ACC112 (cell line): ENCODE measurements at regions not wholly inside any gene's neighbourhood (a gene's known extent, or its start where the extent isn't known, plus 50 kb on each side); places are given as distances from the start of the nearest gene placed in this dataset.

Source experiments
- H2AFZ ChIP-seq: fragments of 200-600 bp; sonication (generic); one replicate; pipeline ENCODE4 v1.6.0; 2017; ENCODE audit warnings: antibody characterized with exemption, low read length; ENCODE audit not compliant: unreplicated experiment
- H3K27ac ChIP-seq: fragments of 200-600 bp; sonication (generic); 2 replicates; pipeline ENCODE4 v1.5.1; 2014; ENCODE audit warnings: low read depth, mild to moderate bottlenecking, antibody characterized with exemption, low read length, moderate library complexity
- H3K27me3 ChIP-seq: fragments of 200-600 bp; sonication (generic); 2 replicates; pipeline ENCODE4 v1.6.1; 2014; ENCODE audit warnings: mild to moderate bottlenecking, antibody characterized with exemption, low read length, moderate library complexity, mixed read lengths; ENCODE audit not compliant: insufficient read depth
- H3K36me3 ChIP-seq: fragments of 200-600 bp; sonication (generic); 2 replicates; pipeline ENCODE4 v1.6.1; 2016; ENCODE audit warnings: mild to moderate bottlenecking, antibody characterized with exemption, low read length, moderate library complexity, mixed read lengths; ENCODE audit not compliant: insufficient read depth
- H3K4me1 ChIP-seq: fragments of 200-600 bp; sonication (generic); one replicate; pipeline ENCODE4 v1.6.1; 2016; ENCODE audit warnings: low read length, mixed read lengths; ENCODE audit not compliant: insufficient read depth, unreplicated experiment, control insufficient read depth
- H3K4me3 ChIP-seq: fragments of 200-600 bp; sonication (generic); 2 replicates; pipeline ENCODE4 v1.5.1; 2014; ENCODE audit warnings: mild to moderate bottlenecking, low read depth, low read length
- H3K79me2 ChIP-seq: fragments of 200-600 bp; sonication (generic); one replicate; pipeline ENCODE4 v1.6.0; 2016; ENCODE audit warnings: low read length; ENCODE audit not compliant: control insufficient read depth, unreplicated experiment, insufficient read depth

DNA sequence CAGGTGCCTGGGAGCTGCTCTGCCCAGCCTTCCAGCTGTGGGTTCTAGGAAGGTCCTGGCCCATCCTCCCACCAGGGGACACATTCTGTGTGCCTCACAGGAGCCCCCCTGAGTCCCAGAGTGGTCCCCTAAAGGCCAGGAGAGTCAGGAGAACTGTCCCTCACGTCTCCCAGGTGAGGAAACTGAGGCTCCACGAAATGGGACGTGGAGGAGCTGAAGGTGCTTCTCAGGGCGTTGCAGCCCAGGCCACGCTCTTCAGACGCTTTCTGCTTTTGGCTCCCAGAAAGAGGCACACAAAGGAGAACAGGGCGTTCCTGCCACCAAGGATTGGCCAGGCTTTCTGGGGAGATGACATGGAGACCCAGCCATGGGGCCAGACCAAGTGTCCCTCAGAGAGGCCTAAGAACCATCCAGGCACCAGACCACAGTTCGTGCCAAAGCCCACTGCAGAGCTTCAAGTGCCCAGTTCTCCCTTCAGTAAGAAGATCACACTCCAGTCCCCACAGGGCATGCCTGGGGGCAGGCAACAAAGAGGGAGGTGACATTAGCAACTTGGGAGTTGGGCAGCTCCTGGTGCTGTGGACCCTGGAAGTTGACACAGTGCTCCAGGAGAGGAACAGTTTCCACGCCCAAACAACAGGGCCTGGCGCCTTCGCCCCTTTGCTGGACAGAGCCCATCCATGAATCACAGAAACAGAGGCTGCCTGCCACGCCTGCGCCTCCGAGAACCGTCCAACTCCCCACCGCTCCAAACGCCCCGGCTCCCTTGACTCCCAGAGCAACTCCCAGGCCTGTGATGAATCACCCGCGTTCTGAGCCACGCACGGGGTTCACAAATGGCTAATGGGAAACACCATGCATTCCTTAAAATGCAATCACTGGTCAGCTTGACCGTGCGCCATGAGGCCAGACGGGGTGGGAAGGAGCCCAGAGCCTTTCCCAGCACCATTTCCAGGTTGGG is 589.2 kb downstream of the BRD1 start:
- Histone ChIP-seq H3K79me2 (no peaks in the 10 kb centered on the region), H2AFZ (no peak overlapping the region), H3K27me3 (no peaks in the 10 kb centered on the region), H3K36me3 (no peaks in the 10 kb centered on the region), H3K4me1 (no peaks in the 10 kb centered on the region), H3K4me3 (no peak overlapping the region), H3K27ac (no peak overlapping the region)

DNA sequence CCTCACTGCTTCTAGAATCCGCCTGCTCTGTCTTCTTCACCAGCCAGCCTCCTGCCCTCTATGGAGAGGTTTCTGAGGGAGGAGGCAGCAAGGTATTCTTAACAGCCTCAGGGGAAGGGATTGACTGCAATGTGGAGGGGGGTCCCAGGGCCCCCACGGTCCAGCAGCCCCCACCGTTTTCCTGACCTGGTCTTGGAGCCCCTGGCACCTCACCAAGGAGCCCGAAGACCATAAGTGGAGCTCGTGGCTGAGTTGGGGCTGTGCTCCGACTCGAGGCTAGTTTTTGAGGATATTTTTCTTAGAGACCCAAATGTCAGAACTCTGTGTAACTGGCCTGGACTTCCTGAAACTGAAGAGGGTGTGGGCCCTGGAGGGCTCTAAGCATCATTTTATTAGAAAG is 590.0 kb downstream of the BRD1 start:
- H3K27me3 ChIP-seq = no peaks in the 10 kb centered on the region

DNA sequence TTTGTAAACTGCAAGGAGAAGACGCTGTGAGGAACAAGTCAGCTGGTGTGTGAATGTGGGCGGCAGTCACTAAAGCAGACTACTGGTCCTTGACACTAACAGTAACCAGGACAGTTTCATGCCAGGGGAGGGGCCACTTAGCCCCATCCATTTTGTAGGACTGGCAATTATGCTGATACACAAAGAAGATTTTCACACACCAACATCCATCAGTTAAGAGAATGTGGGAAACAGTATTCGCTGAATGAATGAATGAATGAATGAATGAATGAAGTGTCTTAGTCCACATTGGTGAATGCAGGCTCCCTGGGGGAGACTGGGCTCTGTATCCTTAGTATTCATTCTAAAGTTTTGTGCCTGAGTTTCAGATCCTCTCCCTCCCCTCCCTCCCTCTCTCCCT is 590.4 kb downstream of the BRD1 start:
- H3K79me2 ChIP-seq = no peaks in the 10 kb centered on the region
- H3K4me1 ChIP-seq = no peaks in the 10 kb centered on the region
- no peaks in the 10 kb centered on the region for H3K27me3 ChIP-seq
- H3K4me3 ChIP-seq = no peak overlapping the region
- H3K27ac ChIP-seq = no peak overlapping the region
- H2AFZ ChIP-seq = no peak overlapping the region
- H3K36me3 ChIP-seq = no peaks in the 10 kb centered on the region

More for the DNA sequence above, 590.0 kb downstream of the BRD1 start:
- Histone ChIP-seq H3K36me3 (no peaks in the 10 kb centered on the region), H3K79me2 (no peaks in the 10 kb centered on the region), H3K27ac (no peak overlapping the region), H3K4me1 (no peaks in the 10 kb centered on the region), H2AFZ (no peak overlapping the region), H3K4me3 (no peak overlapping the region)

DNA sequence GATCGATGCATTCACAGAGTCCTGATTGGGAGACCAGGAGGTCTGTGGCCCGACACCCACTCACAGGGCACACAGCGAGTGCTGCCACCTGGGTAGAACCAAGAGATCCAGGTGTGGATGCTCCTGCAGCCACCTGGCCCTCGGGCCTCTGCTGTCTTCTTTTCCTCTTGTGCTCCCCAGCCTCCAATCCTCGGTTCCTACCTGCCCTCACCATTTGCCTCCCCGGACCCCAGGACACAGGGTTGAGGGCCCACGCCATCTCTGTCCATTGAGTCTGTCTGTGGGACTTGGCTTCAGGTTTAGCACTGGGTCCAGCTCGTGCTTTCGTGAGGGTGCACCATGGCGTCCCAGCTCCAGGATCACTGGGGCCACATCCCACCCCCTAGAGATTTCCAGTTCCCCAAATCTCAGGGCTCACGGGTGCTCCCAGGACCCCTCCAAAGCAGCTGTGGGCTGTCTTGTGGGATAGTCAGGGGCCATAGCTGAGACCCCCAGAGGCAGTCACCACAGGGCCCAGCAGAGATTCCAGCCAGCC is 591.1 kb downstream of the BRD1 start:
- Histone ChIP-seq H2AFZ (no peak overlapping the region), H3K4me3 (no peak overlapping the region), H3K4me1 (no peaks in the 10 kb centered on the region), H3K27ac (no peak overlapping the region), H3K79me2 (no peaks in the 10 kb centered on the region), H3K27me3 (no peaks in the 10 kb centered on the region), H3K36me3 (no peaks in the 10 kb centered on the region)

DNA sequence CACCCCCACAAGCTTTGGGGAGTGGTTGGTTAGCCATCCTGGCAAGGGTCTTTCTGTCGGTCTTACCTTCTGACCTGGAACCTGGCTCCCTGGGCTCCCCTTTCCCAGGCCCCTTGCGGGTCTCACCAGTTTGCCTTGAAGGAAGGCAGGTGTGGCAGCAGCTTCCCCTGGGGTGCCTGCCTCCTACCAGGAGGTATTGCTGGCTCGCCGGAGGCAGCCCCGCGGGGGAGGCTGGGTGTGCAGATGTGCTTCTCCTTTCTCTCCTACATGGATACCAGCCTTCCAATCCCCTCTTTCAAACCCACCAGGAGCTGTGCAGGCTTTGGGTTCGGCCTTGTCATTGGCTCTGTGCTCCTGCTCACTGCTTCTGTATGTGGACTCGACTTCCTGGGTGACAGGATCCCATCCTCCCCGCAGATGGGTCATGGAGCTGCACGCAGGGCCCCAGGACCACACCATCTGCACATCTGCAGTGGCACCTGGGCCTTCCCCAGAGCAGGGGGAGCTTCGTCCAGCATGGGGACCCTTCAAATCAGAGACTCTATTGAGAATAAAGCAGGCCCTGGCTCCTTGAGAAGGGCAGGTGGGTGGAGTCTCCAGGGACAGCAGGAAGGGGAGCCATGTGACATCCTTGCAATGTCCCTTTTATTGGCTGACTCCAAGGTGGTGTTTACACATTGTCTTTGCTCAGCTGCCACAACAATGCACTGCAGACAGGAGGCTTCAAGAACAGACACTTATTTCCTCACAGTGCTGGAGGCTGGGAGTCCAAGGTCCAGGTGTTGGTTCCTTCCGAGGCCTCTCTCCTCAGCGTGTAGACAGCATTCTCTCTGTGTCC is 592.0 kb downstream of the BRD1 start:
- Histone ChIP-seq H3K79me2 (no peaks in the 10 kb centered on the region), H3K4me1 (no peaks in the 10 kb centered on the region), H3K36me3 (no peaks in the 10 kb centered on the region), H3K27me3 (no peaks in the 10 kb centered on the region), H2AFZ (no peak overlapping the region), H3K4me3 (no peak overlapping the region), H3K27ac (no peak overlapping the region)

DNA sequence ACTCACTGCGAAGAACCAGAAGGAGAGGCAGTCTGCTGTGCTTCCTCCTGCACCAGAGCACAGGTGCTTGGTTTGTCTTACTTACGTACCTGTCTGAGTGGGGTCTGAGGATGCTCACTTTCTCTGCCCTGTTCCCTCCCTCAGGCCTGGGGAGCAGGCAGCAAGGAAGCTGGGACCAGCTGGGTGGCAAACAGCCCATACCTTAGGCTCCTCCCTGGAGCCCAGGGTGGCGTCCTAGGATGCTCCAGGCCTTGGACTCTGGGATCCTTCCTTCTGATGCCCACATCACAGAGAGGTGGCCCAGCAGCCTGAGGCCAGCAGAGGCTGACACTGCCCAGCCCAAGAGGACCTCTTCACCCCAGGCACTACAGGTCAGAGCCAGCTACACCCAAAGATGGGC is 593.2 kb downstream of the BRD1 start:
- no peaks in the 10 kb centered on the region for H3K79me2 ChIP-seq
- no peaks in the 10 kb centered on the region for H3K4me1 ChIP-seq
- no peaks in the 10 kb centered on the region for H3K27me3 ChIP-seq
- no peak overlapping the region for H3K27ac ChIP-seq
- H2AFZ ChIP-seq = no peak overlapping the region
- H3K4me3 ChIP-seq = no peak overlapping the region
- H3K36me3 ChIP-seq = no peaks in the 10 kb centered on the region

DNA sequence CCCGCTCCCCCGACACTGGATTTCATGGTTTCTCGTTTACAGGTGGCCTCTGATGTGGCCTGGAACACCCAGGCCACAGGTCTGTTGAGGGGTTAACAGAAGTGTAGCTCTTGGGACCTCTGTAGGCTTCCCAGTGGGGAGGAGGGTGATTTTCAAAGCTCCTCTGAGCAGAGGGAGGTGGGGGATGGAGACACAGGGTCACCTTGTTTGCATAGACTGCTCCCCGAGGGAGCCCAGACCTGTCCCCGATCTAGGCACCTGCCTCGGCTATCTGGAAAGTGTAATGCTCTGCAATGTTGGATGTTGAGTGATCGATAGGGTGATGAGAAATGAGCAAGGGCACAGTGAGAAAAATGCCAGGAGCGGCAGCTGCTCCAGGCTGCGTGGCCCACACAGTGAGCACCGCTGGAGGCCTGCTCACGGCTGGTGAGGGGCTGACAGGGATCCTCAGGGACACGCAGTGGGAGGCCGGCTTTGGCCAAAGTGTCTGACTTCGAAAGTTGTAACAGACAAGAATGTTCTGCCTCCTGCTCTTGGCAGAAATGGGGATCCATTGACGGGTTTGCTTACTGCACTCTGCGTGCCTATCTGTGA is 594.1 kb downstream of the BRD1 start:
- Histone ChIP-seq H3K36me3 (no peaks in the 10 kb centered on the region), H3K27me3 (no peaks in the 10 kb centered on the region), H2AFZ (no peak overlapping the region), H3K4me3 (no peak overlapping the region), H3K79me2 (no peaks in the 10 kb centered on the region), H3K27ac (no peak overlapping the region), H3K4me1 (no peaks in the 10 kb centered on the region)

DNA sequence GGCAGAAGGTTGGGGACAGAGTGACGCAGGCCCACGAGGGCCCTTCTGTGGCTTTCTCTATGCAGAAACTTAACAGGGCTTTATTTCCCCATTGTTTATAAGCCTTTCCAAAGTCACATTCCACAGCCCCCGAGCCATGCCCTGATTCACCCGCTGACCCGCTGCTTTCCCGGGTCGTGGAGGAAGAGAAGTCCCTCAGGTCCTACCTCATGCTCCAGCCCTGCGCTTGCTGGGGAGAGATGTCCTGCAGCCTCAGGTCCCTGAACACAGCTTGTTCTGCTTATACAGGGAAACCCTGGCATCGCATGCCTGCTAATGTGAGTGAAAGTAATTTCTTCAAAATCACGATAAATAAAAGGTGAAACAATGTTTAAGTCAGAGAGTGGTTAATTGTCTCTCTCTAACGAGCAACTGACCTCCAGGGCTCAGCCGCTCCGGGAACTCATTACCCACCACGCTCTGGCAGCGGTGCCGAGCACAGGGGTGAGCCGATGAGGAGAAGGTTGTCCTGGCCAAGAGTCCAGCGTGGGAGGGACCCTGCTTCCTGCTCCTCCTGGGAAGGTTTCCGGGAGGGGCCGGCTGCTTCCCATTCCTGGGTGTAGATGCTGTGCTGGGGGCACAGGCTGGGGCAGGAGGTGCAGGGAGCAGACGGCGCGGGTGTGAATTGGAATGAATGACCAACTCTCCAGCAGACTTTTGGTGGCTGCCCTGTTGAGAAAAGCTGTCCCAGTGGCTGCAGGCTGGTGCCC is 595.2 kb downstream of the BRD1 start:
- no peaks in the 10 kb centered on the region for H3K79me2 ChIP-seq
- H3K27me3 ChIP-seq = no peaks in the 10 kb centered on the region
- H2AFZ ChIP-seq = no peak overlapping the region
- no peaks in the 10 kb centered on the region for H3K4me1 ChIP-seq
- H3K4me3 ChIP-seq = no peak overlapping the region
- H3K27ac ChIP-seq = no peak overlapping the region
- no peaks in the 10 kb centered on the region for H3K36me3 ChIP-seq

DNA sequence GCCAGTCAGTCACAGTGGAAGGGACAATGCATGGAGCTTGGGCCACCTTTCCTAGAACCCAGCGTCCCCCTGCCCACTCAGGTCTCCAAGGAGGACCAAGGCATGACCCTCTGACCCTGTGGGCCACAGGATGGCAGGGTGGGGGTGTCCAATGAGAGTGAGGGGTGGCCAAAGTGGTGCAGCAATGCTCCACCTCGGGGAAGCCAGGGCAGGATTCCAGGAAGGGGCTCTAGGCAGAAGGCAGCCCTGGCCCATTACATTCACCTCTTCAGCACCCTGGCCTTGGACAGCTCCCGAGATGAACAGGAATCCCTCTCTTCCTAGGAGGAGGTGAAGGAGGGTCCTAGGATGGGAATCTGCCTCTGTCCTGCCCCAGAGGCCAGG is 597.5 kb downstream of the BRD1 start:
- Histone ChIP-seq H3K27me3 (no peaks in the 10 kb centered on the region), H3K27ac (no peak overlapping the region), H2AFZ (no peak overlapping the region), H3K4me1 (no peaks in the 10 kb centered on the region), H3K4me3 (no peak overlapping the region), H3K36me3 (no peaks in the 10 kb centered on the region), H3K79me2 (no peaks in the 10 kb centered on the region)
